NCI-H82 treated with DMSO at 0.1 percent for 48 hours (cell line): ENCODE measurements at regions not wholly inside any gene's neighbourhood (a gene's known extent, or its start where the extent isn't known, plus 50 kb on each side); places are given as distances from the start of the nearest gene placed in this dataset.

ENCODE experiments used
- DNase-seq: peaks from one replicate; lab custom pipeline; 2025; ENCODE audit not compliant: unreplicated experiment; lab: John Stamatoyannopoulos, UW

DNA sequence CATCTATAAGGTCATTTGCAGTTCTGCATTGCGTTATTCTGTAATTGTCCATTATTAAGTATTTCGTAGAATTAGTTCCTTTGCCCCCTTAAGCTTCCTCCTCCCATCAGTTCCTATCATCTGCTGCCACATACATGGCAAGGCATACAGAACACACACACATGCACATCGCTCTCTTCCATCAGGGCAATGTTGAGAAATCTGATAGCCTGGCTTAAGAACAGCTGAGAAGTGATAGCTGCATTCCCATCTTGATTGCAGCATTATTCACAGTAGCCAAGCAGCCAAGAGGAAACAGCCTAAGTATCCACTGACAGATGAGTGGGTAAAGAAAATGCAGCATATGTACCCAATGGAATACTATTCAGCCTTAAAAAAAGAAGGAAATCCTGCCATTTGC lies 186.8 kb upstream of the CADM1 start:
- no peak for DNase-seq

DNA sequence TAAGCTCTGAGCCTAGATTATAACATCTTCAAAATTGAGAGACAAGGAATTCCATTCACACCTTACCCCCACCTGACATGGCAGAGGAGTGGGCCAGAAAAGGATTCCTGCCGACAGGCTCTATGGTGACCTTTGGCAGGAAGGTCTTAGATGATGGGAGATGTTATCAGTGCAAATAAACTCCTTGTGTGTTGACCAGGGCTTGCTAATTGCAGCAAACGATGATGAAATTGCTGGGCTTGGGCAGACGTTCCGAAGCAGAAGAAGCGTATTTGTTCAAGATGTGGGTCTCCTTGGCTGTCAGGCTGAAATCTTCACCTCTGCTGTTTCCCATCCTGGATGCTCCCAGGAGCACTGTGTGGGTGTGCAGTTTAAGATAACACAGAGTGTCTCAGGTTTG lies 183.7 kb upstream of the CADM1 start:
- DNase-seq = no peak

DNA sequence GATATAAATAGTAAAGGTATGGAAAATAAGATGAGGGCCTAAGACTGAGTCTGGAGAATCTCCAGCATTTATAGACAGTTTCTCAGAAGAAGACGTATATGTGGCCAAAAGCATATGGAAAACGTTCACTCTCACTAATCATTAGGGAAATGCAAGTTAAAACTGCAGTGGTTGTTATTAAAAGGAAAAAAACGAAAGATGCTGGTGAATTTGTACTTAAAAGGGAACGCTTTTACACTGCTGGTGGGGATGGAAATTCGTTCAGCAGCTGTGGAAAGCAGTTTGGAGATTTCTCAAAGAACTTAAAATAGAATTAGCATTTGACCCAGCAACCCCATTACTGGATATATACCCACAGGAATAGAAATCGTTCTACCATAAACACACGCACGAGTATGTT lies 180.5 kb upstream of the CADM1 start:
- no peak for DNase-seq

DNA sequence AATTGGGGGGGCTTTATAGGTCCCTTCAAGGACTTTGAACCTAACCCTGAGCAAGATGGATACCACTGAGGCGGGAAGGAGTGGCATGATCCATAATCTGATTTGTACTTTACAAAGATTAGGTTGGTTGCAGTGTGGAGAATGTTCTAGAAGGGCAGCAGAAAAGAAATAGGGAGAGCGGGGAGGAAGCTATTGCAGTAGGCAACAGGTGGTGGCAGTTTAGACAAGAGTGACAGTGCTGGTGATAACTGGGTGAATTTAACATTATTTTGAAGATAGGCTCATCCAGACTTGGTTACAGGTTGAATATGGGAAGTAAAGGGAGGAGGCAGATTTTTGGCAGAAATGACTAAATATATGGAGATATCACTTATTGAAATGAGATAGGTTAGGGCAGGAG lies 179.9 kb upstream of the CADM1 start:
- DNase-seq = no peak

DNA sequence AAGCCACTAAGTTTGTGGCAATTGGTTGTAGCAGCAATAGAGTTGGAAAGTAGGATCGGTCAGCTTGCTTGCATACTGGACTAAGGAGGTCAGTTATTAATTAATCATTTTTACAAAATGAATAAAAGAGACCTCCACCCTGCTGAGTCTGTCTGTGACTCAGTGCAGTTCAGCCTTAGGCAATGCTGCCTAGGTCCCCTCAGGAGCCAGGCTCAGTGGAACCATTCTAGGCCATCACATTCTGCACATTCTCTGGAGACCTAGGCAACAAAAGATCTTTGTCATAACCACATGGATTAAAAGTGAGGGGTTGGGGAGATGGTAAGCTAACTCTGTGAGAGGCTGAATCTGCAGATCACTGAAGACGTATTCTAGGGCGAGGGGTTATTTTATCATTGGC lies 178.7 kb upstream of the CADM1 start:
- no peak for DNase-seq

DNA sequence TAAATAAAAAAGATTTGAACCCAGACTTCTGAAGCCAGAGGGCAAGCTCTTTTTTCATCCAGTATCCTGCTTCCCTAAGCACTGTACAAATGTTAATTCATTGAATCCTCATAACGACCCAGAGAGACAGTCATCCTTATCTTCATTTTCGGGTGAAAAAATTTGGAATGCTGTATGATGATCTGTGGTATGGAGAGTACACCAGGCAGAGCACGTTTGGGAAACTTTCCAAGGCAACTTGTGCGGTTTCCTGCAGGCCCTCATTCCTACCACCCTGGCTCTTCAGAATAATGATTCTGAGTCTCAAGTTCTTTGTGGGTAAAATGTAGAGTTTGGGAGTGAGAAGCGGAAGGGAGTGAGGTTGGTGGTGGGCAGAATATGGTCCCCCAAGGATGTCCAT lies 177.9 kb upstream of the CADM1 start:
- no peak for DNase-seq

DNA sequence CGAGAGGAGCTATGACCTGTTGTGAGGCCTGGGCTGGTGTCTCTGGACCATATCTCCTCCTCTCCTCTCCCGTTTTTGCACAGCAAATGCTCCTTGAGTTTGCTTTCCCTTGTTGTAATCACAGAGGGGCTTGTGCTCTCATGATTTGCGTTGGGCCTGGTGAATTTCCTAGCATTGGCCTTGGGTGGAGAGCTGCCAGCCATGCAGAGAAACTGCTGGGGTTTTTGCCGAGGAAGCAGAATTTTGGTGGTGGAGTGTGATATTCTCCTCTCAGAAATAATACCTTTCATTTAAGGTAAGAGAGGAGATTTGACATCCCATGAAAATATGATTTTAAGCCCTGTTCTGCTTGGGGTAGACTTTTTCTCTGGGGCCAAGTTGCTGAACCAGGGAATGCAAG lies 175.7 kb upstream of the CADM1 start:
- no peak for DNase-seq

DNA sequence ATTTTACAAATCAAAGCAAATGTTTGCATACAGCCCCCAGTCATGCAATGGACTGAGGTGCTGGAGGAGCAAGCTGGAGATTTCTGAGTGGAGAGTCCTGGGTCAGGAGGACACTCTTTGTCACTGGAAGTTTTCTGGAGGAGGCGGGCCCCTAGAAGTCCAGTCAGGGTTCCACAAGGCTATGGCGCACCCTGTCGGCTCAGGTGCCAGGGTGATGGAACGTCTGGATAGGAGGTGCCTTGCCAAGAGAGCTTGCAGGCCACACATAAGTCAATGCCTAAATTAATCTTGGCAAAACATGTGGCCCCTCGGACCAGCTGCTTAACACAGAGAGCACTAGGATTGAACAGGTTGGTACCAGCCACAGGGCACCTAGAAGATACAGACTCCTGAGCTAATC lies 174.7 kb upstream of the CADM1 start:
- no peak for DNase-seq

DNA sequence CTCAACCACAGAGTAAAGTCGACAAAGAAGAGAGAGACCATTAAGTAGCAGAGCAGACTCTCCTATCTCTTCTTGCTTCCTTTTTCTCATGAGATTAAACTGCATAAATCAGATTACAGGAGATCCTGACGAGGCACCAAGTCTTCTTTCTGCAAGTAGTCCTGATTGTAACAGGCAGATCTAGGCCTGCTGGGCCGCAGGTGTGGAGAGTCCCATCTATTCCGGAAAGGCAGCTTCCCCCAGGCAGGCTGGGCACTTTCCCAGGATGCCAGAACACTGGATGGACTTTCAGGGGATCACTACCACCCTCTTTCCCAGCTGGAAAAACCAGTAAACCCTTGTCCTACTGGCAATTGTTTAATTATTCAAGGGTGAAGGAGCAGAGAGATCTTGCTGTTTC lies 173.0 kb upstream of the CADM1 start:
- DNase-seq = peak; percentile 68

DNA sequence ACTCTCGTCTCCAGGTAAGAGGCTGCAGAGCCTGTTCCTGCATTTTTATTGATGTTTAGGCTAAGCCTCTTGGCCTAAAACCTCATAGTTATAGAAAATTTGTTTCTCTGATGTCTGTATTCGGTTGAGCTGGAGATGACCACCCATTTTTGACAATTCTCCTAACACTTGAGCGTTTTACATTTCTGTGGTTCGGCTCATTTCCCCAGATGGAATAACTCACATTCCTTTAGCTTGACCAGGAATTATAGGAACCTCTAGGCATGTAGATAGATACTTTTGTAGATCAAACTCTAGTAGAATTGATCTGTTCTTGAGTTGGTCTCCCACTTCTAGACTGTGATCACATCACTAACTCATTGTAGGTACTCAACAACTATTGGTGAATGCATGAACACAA lies 172.6 kb upstream of the CADM1 start:
- no peak for DNase-seq

DNA sequence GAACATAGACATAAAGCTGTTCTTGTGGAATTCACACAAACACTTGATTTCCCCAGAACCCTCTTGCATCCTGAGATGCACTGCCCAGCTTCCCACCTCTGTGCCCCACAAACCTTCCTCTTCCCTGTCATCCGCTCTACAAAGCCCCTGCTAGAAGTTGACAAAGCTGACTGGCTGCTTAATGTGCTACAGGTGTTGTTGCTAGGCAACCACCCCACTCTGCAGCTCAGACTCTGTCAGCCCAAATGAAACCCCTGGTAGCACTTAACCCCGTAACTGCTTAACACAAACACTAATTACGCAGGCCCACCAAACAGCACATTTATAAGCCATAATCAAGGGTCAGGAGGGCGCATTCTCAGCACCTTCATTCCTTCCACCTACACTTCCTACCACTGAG lies 172.0 kb upstream of the CADM1 start:
- DNase-seq = no peak

DNA sequence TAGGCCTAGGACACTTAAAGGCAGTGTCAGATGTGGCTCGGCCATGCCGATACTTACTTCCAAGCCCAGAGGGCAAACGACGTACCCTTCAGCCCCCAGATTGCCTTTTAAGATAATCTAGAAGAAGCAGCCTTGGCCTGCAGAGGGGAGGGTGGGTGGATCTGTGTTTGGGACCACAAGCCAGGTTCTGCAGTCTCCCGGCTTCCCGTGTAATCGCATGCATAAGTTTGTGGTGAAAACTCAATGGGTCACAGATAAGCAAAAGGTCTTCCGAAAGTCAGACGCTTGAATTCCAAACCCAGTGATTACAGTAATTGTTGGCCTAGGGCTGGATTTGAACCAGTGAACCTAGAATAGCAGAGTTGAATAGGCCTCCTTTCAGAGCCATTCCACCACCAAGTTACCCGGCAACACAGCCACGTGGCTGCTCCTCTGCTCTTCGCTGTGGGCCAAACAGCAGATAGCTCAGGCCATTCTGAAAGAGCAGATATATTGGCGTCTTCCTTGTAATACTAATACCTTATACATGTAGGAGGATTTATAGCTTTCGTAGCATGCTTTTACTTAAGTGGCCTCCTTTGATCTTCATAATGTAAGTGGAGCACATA lies 170.8 kb upstream of the CADM1 start:
- DNase-seq = no peak

DNA sequence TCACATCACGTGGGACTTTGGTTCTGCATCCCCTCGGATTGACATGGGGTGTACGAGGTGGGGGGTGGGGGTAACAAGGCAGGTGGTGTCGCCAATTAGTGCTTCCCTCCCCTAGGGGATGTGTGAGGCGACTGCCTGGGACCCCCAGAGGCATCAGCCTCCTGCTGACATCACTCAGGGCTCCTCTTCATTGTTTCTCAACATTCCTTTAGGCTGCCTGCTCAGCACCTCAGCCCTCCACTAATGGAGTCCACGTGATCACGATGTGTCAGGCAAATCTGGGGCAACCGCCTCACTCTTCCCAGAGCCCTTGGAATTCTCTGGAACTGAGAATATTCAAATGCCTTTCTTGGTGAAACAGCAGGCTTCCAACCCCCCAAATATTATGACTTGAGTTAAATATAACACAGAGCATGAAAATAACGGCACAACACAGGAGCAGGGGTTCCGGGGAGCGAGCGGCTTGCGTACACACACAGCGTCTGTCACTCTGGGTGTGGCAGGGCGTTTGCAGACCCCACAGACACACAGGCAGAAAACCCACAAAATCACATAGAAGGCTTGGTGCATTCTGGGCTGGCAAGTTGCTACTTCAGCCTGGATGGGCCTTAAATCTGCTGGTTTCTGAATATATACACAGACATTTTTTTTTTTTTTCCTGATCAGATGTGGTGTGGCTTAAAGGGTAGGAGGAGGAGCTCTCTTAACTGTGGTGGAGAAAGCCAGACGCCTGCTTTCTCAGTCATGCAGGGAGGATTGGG lies 170.1 kb upstream of the CADM1 start:
- DNase-seq = no peak

DNA sequence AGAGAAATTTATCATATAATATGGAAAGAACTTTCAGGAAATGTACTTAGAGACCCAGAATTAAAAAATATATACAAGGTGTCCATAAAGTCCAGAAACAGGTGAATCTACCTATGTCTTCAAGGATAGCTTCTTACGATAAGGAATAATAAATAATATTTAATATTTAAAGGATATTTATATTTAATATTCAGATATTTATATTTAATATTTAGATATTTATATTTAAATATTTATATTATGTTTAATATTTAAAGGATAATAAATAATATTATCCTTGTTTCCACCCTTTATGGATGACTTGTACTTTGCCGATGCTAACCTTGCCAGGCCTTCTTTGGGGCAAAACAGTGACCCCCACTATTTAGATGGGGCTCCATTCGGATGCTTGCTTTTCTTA lies 169.5 kb upstream of the CADM1 start:
- no peak for DNase-seq

DNA sequence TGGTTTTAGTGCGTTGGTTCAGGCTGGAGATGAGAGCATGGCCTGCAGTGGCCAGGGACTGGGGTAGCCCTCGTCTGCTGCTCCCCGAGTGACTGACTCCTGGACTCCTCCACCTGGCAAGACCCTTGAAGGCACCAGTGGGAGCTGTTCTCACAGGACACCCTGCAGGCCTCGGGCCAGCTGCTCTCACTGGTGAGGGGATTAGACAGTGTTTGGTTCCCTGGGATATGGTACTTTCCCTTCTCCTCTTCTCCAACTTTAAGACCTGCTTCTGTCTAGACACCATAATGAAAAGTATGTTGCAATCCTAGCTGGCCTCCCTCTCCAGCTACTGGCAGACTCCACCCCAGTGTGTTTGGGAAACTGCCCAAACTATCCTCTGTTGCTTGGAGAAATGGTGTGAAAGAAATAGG lies 168.8 kb upstream of the CADM1 start:
- no peak for DNase-seq

DNA sequence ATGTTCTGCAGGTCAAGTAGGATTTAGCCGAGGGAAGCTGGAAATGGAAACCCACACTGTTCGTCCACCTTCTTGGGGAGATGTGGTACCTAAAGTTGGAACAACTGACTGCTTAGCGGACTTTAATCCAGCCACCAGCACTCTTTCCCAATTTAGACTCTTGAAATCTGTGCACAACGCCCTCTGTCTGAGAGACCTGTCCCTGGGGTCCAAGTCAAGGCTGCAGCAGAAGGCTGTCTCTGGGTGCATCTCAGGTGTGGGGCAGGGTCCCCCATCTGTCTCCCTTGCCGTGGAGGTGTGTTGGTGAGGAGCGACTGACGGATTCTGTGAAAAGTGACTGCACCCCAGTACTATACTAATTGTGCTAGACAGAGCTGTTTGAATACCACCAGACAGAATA lies 168.2 kb upstream of the CADM1 start:
- DNase-seq = no peak

DNA sequence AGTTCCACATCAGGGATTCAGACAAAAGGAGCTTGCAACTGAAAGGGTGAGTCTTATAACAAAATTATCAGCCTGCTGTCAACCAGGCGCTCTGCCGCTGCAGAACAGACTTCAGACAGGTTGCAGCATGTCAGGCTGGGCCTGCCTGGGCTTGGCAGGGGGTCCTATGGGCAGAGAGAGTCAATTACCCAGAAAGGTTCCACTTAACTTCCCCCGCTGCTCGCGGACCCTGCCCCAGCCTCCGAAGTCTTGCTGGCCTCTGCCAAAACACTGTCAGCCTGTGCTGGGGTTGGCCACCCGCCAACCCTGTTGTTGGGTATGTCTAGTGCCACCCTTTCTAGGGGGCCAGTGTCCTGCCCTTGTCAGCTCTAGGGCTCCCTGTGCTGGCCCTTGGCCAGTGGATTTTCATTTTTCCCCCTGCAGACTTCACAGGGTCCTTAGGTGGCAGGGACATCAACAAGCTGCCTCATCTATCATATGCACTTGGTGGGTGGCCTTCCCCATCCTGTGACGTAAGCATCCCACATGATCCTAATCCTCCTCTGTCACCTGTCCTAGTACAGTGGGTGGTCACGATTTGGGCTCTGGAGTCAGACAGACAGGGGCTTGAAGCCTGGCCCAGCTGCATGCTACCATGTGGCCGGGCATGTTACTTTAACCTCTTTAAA lies 166.5 kb upstream of the CADM1 start:
- no peak for DNase-seq

DNA sequence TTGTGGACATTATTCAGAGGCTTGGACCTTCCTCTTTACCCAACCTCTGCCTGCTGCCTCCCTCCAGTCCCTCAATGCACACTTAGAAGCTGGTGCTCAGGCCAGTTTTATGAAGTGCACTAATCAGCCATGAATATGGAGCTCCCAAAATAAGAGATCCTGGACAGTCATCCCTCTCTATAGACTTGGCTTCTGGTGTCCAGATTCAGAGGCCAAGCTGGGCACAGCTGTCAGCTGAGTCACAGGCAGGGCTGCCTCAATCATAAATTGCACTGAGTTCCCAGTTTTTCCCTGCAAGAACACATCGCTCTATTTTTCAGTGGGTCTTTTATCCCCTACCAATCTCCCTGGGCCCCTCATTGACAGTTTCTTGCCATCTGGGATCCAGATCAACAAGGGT lies 161.7 kb upstream of the CADM1 start:
- no peak for DNase-seq

DNA sequence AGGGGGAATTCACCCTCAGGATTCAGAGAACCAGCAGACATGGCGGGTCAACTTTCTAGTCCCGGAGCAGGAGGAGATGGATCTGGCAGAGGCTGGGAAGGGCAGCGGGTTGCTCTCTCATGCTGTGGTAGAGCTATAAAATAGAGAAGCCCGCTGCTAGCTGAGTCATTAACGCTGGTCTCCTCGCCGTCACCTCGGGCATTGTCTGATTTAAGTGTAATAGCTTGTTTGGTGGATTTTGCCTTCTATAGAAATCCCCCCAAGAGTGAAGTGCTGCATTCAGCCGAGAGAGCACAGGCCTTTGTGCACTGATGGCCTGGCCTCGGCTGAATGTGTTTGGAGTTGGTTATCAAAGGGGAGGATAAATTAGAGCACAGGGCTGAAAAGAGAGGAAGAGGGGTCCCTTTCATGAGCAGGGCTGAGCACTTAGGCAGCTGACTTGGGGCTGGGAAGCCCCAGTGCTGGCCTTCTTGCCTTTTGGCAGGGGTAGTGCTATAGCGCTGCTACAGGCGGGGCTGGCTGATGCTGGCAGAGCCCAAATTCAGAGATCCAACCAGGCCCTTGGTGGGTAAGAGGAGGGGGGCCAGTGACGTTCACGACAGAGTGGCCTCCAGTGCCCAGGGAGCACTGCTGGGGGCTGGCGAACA lies 161.1 kb upstream of the CADM1 start:
- DNase-seq = no peak

DNA sequence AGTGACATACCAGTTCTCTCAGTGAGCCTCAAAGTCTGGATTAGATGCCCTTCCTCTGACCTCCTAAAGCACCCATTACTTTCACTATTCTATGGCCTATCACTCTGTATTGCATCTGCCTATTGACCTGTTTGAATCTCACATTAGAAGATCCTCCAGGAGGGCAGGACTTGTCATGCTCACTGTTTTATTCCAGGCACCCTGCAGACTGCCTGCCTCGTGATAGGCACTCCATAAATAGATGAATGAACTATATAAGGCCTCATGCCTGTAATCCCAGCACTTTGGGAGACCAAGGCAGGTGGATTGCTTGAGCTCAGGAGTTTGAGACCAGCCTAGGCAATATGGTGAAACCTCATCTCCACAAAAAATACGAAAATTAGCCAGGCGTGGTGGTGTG lies 160.1 kb upstream of the CADM1 start:
- DNase-seq = no peak

DNA sequence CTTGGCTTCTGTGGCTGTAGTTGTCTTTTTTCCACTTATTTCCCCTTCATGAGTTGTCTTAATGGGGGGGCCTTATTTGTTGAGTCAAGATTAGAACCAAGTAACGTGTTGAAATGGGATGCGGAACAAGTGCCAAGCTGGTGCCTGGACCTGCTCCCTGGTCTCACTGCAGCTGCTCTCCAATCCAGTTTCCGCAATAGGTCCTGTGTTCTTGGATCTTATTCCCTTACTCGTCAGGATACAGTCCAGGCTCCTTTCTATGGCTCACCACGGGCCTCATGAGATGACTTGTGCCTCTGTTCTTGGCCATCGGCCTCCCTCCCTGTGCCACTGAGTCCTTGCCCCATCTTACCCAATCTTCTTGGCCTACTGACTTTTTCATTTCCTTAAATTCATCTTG lies 159.6 kb upstream of the CADM1 start:
- DNase-seq = no peak
